ENCODE measurements at regions not wholly inside any gene's neighbourhood (a gene's known extent, or its start where the extent isn't known, plus 50 kb on each side); places are given as distances from the start of the nearest gene placed in this dataset.

GRCh38 chr4:175374459-175374858 lies 437.6 kb downstream of the GPM6A start:
- peak in 1 of 56 donors; percentile 6 for DNase-seq

GRCh38 chr4:175376287-175376977 lies 435.6 kb downstream of the GPM6A start:
- DNase-seq: no peak

GRCh38 chr4:175377203-175377602 lies 434.9 kb downstream of the GPM6A start:
- DNase-seq: no peak

- DNase-seq: no peak
Observed at GRCh38 chr4:175378372-175378771, 433.7 kb downstream of the GPM6A start.

- no peak for DNase-seq
Observed at GRCh38 chr4:175380841-175381240, 431.2 kb downstream of the GPM6A start.

GRCh38 chr4:175385797-175386196 lies 426.3 kb downstream of the GPM6A start:
- DNase-seq: no peak

- no peak for DNase-seq
Observed at GRCh38 chr4:175386776-175387507, 425.1 kb downstream of the GPM6A start.

- no peak for DNase-seq
Observed at GRCh38 chr4:175394208-175394607, 417.9 kb downstream of the GPM6A start.

GRCh38 chr4:175405961-175406360 lies 406.1 kb downstream of the GPM6A start:
- DNase-seq: no peak

- no peak for DNase-seq
Observed at GRCh38 chr4:175407926-175408325, 404.1 kb downstream of the GPM6A start.

- DNase-seq: no peak
Observed at GRCh38 chr4:175411251-175411650, 400.8 kb downstream of the GPM6A start.

GRCh38 chr4:175412161-175412560 lies 399.9 kb downstream of the GPM6A start:
- no peak for DNase-seq

GRCh38 chr4:175412746-175413145 lies 399.3 kb downstream of the GPM6A start:
- no peak for DNase-seq

GRCh38 chr4:175413561-175413960 lies 398.5 kb downstream of the GPM6A start:
- DNase-seq: no peak

- DNase-seq: no peak
Observed at GRCh38 chr4:175414602-175415001, 397.5 kb downstream of the GPM6A start.

- DNase-seq: no peak
Observed at GRCh38 chr4:175418516-175418915, 393.5 kb downstream of the GPM6A start.

GRCh38 chr4:175419236-175419718 lies 392.8 kb downstream of the GPM6A start:
- DNase-seq: no peak

- DNase-seq: no peak
Observed at GRCh38 chr4:175421506-175421905, 390.6 kb downstream of the GPM6A start.

GRCh38 chr4:175422331-175422730 lies 389.7 kb downstream of the GPM6A start:
- no peak for DNase-seq

- DNase-seq: no peak
Observed at GRCh38 chr4:175424111-175424510, 388.0 kb downstream of the GPM6A start.

GRCh38 chr4:175427751-175428150 lies 384.3 kb downstream of the GPM6A start:
- peak in 1 of 56 donors; percentile 0 for DNase-seq

- DNase-seq: no peak
Observed at GRCh38 chr4:175431694-175432093, 380.4 kb downstream of the GPM6A start.

GRCh38 chr4:175435381-175435783 lies 376.7 kb downstream of the GPM6A start:
- DNase-seq: no peak

Data from nucleus accumbens (tissue), 56 donors.